Lung (tissue), 11 donors: ENCODE measurements at regions not wholly inside any gene's neighbourhood (a gene's known extent, or its start where the extent isn't known, plus 50 kb on each side); places are given as distances from the start of the nearest gene placed in this dataset.

Experiments
- ATAC-seq: fragments of 200-7000 bp; cut with Tn5 transposase; one replicate; pipeline ENCODE4 v1.9.1; 2020; ENCODE audit warnings: moderate number of reproducible peaks; ENCODE audit not compliant: insufficient read depth, low FRiP score
- DNase-seq, 3 donors: peaks; one replicate each; pipeline ENCODE4 v3.0.0-alpha.2; 2013 to 2017
- H3K27ac ChIP-seq, 2 donors: one replicate each; pipeline ENCODE4 v1.5.1; 2013; ENCODE audit warnings: mild to moderate bottlenecking in 2 of 2, moderate library complexity in 2 of 2, control low read depth in 1 of 2, inconsistent platforms in 1 of 2, low read depth in 1 of 2, low read length in 1 of 2
- H3K27me3 ChIP-seq, 3 donors: one replicate each; pipeline ENCODE4 v1.5.1; 2013; ENCODE audit warnings: low read length in 2 of 3; ENCODE audit not compliant: control insufficient read depth in 3 of 3, insufficient read depth in 3 of 3
- H3K36me3 ChIP-seq, 4 donors: one replicate each; pipeline ENCODE4 v1.5.1; 2013; ENCODE audit warnings: low read length in 4 of 4, mild to moderate bottlenecking in 1 of 4, moderate library complexity in 1 of 4; ENCODE audit not compliant: control insufficient read depth in 4 of 4, insufficient read depth in 4 of 4
- H3K4me1 ChIP-seq, 5 donors: one replicate each; pipeline ENCODE4 v1.5.1; 2013; ENCODE audit warnings: low read length in 5 of 5, mild to moderate bottlenecking in 2 of 5, moderate library complexity in 1 of 5; ENCODE audit not compliant: control insufficient read depth in 5 of 5, insufficient read depth in 5 of 5
- H3K4me3 ChIP-seq: one replicate; pipeline ENCODE4 v1.5.1; 2013; ENCODE audit warnings: mild to moderate bottlenecking, control low read depth, moderate library complexity
- H3K9ac ChIP-seq, 2 donors: one replicate each; pipeline ENCODE4 v1.5.1; 2013; ENCODE audit warnings: low read length in 2 of 2, control low read depth in 1 of 2; ENCODE audit not compliant: insufficient read depth in 1 of 2
- H3K9me3 ChIP-seq, 4 donors: one replicate each; pipeline ENCODE4 v1.5.1; 2013; ENCODE audit warnings: low read length in 3 of 4, mild to moderate bottlenecking in 1 of 4, moderate library complexity in 1 of 4; ENCODE audit not compliant: control insufficient read depth in 4 of 4, insufficient read depth in 3 of 4
- WGBS, 2 donors: extraction: QIAGEN DNeasy Blood & Tissue Kit; methylation state at CpG; one replicate each; pipeline ENCODE4 v1.1.7; 2013; 5-methylcytosine and 5-hydroxymethylcytosine counted together
- TF ChIP-seq, protein P1 (sequence below): IDR thresholded peaks from 2 replicates; pipeline ENCODE4 v1.5.1; 2012; ENCODE audit warnings: mild to moderate bottlenecking; ENCODE audit errors: control extremely low read depth, extremely low read depth
- donor health status: control.
- donor health status: control.
- donor health status: Bipolar disorder and iron deficiency.
- donor health status: healthy.
- donor health status: DM: yes; HTN: yes; CAD: no.

DNA sequence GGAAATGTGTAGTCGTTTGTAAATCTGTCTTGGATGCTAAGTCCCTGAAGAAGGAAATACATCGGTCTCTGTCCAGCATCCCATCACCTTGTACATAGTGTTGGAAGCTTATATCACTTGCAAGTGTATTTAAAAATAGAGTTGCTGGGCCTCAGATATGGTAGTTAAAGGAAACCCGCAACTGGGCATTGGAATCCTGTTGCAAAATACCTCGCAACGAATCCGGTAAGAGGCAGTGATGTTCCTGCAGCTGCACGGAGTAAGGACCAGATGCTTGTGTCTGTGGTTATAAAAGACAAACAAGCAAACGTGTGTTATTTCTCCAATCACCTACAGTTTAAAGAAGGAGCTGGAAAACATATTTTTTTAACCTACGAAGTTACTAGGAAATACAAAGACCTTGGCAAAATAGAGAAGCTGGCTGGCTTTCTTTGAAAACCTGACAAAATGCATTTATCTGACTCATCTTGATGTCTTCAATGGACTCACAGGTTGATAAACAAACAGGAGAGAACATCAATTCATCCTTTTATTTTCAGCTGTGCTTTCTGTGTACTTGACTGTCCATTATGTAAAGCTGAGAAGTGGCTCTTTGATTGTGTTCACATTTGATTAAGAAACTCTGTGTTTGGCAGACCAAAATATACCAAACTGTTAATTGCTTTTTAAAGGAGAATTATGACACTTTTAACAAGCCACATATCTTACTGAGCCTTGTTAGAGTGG, 326.4 kb downstream of the SFMBT2 start:
- no peak for DNase-seq
- Histone ChIP-seq H3K4me3 (no peak overlapping the region), H3K27ac (no peak overlapping the region), H3K9ac (no peak overlapping the region), H3K27me3 (peaks cover 0 to 5% (median 0%) of the 10 kb centered on the region in 3 donors), H3K36me3 (no peaks in the 10 kb centered on the region), H3K4me1 (peaks cover 0 to 10% (median 5%) of the 10 kb centered on the region in 5 donors), H3K9me3 (peaks cover 0 to 3% (median 0%) of the 10 kb centered on the region in 4 donors)
- no peak for ATAC-seq
- TF ChIP-seq, protein P1, sequence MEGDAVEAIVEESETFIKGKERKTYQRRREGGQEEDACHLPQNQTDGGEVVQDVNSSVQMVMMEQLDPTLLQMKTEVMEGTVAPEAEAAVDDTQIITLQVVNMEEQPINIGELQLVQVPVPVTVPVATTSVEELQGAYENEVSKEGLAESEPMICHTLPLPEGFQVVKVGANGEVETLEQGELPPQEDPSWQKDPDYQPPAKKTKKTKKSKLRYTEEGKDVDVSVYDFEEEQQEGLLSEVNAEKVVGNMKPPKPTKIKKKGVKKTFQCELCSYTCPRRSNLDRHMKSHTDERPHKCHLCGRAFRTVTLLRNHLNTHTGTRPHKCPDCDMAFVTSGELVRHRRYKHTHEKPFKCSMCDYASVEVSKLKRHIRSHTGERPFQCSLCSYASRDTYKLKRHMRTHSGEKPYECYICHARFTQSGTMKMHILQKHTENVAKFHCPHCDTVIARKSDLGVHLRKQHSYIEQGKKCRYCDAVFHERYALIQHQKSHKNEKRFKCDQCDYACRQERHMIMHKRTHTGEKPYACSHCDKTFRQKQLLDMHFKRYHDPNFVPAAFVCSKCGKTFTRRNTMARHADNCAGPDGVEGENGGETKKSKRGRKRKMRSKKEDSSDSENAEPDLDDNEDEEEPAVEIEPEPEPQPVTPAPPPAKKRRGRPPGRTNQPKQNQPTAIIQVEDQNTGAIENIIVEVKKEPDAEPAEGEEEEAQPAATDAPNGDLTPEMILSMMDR, result no peak
- WGBS, 2 donors, result 17 to 50% methylated on average over 9 of the region's 9 CpGs

DNA sequence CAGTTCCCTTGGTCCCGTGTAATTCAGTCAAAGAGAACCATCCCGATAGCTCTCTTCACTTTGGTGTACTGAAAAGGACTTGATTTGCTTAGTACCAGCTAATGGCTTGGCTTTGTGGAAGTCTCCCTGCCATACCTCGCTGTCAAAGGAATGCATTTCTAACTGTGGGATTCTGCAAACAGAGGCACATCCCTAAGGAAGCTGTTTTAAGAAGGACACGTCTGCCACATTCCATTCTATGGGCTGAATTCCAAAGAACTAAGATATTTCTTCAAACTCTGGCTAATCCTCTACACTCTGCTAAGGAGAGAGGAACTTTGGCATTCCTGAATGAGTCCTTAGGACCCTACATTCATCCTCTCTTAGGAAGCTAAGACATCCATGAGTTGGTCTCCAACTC, 327.9 kb downstream of the SFMBT2 start:
- Histone ChIP-seq H3K9ac (no peak overlapping the region), H3K36me3 (no peaks in the 10 kb centered on the region), H3K4me3 (no peak overlapping the region), H3K27ac (no peak overlapping the region), H3K27me3 (peaks cover 0 to 5% (median 0%) of the 10 kb centered on the region in 3 donors), H3K4me1 (peaks cover 0 to 10% (median 5%) of the 10 kb centered on the region in 5 donors), H3K9me3 (peaks cover 0 to 3% (median 0%) of the 10 kb centered on the region in 4 donors)
- 49 to 65% methylated on average over 4 of the region's 4 CpGs for WGBS, 2 donors
- TF ChIP-seq, protein P1, result no peak
- peak in 2 of 3 donors; percentile 18 to 20 for DNase-seq
- ATAC-seq, result no peak

DNA sequence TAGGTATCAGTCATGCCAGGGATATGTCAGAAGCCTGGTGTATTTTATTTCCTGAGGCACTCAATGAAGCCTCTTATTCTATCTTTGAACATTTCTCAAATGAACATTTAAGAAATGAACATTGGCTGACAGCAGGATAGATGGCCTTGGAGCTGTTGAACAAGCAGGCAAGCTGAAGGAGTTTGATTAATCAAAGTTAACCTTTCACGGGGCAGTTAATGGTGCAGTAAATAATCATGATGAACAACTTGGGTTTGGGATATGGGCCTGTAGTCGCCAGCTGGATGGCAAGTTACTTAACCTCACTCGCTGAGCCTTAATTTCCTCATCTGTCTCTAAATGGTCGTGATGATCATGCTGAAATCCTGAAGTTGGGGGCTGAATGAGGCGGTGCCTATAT, 333.0 kb downstream of the SFMBT2 start:
- peaks cover 0 to 5% (median 0%) of the 10 kb centered on the region in 3 donors for H3K27me3 ChIP-seq
- TF ChIP-seq, protein P1, result no peak
- H3K27ac ChIP-seq, result no peak overlapping the region
- ATAC-seq (no peak), DNase-seq (no peak)
- no peaks in the 10 kb centered on the region for H3K36me3 ChIP-seq
- H3K9ac ChIP-seq, result no peak overlapping the region
- peaks cover 0 to 2% (median 0%) of the 10 kb centered on the region in 4 donors for H3K9me3 ChIP-seq
- 71 to 76% methylated on average over 5 of the region's 5 CpGs for WGBS, 2 donors
- no peaks in the 10 kb centered on the region for H3K4me1 ChIP-seq
- H3K4me3 ChIP-seq, result no peak overlapping the region
